ENCODE measurements at regions not wholly inside any gene's neighbourhood (a gene's known extent, or its start where the extent isn't known, plus 50 kb on each side); places are given as distances from the start of the nearest gene placed in this dataset.

GRCh38 chr11:134995741-134996140 is 583.7 kb upstream of the B3GAT1 start:
- no peak for TF ChIP-seq CTCF (IDR thresholded peaks at IDR 0.05)
- Histone ChIP-seq H3K27ac (no peak overlapping the region), H3K4me3 (ENCODE audit: low read depth, low read length) (no peak overlapping the region), H3K27me3 (ENCODE audit: control insufficient read depth, insufficient read depth, low read length) (no peaks in the 10 kb centered on the region), H2AFZ (no peak overlapping the region), H3K79me2 (no peaks in the 10 kb centered on the region), H3K9me3 (ENCODE audit: control insufficient read depth, low read length) (no peaks in the 10 kb centered on the region), H3K4me1 (no peaks in the 10 kb centered on the region), H3K9ac (no peak overlapping the region), H3K36me3 (ENCODE audit: control insufficient read depth, insufficient read depth, low read length) (no peaks in the 10 kb centered on the region), H3K4me2 (ENCODE audit: low read length) (no peak overlapping the region)

- Histone ChIP-seq H2AFZ (no peak overlapping the region), H3K27me3 (ENCODE audit: control insufficient read depth, insufficient read depth, low read length) (no peaks in the 10 kb centered on the region), H3K79me2 (no peaks in the 10 kb centered on the region), H3K27ac (no peak overlapping the region), H3K4me2 (ENCODE audit: low read length) (no peak overlapping the region), H3K4me1 (no peaks in the 10 kb centered on the region), H3K4me3 (ENCODE audit: low read depth, low read length) (no peak overlapping the region), H3K9ac (no peak overlapping the region), H3K36me3 (ENCODE audit: control insufficient read depth, insufficient read depth, low read length) (no peaks in the 10 kb centered on the region), H3K9me3 (ENCODE audit: control insufficient read depth, low read length) (no peaks in the 10 kb centered on the region)
- TF ChIP-seq CTCF (IDR thresholded peaks at IDR 0.05), result no peak
Measured at GRCh38 chr11:134994431-134994830, 582.4 kb upstream of the B3GAT1 start.

GRCh38 chr11:134993691-134994243 is 581.7 kb upstream of the B3GAT1 start:
- Histone ChIP-seq H3K79me2 (no peaks in the 10 kb centered on the region), H3K4me3 (ENCODE audit: low read depth, low read length) (no peak overlapping the region), H2AFZ (no peak overlapping the region), H3K27me3 (ENCODE audit: control insufficient read depth, insufficient read depth, low read length) (no peaks in the 10 kb centered on the region), H3K9ac (no peak overlapping the region), H3K27ac (no peak overlapping the region), H3K9me3 (ENCODE audit: control insufficient read depth, low read length) (no peaks in the 10 kb centered on the region), H3K4me2 (ENCODE audit: low read length) (no peak overlapping the region), H3K4me1 (no peaks in the 10 kb centered on the region), H3K36me3 (ENCODE audit: control insufficient read depth, insufficient read depth, low read length) (no peaks in the 10 kb centered on the region)
- no peak for TF ChIP-seq CTCF (IDR thresholded peaks at IDR 0.05)

GRCh38 chr11:134992981-134993380 is 580.9 kb upstream of the B3GAT1 start:
- H3K4me2 ChIP-seq (ENCODE audit: low read length), result no peak overlapping the region
- no peak overlapping the region for H3K9ac ChIP-seq
- H3K4me1 ChIP-seq, result no peaks in the 10 kb centered on the region
- H3K9me3 ChIP-seq (ENCODE audit: control insufficient read depth, low read length), result no peaks in the 10 kb centered on the region
- H2AFZ ChIP-seq, result no peak overlapping the region
- H3K27me3 ChIP-seq (ENCODE audit: control insufficient read depth, insufficient read depth, low read length), result no peaks in the 10 kb centered on the region
- no peak overlapping the region for H3K27ac ChIP-seq
- no peaks in the 10 kb centered on the region for H3K79me2 ChIP-seq
- H3K4me3 ChIP-seq (ENCODE audit: low read depth, low read length), result no peak overlapping the region
- no peaks in the 10 kb centered on the region for H3K36me3 ChIP-seq (ENCODE audit: control insufficient read depth, insufficient read depth, low read length)
- TF ChIP-seq CTCF (IDR thresholded peaks at IDR 0.05), result no peak

- H3K79me2 ChIP-seq, result no peaks in the 10 kb centered on the region
- H2AFZ ChIP-seq, result no peak overlapping the region
- no peak overlapping the region for H3K4me2 ChIP-seq (ENCODE audit: low read length)
- H3K9me3 ChIP-seq (ENCODE audit: control insufficient read depth, low read length), result no peaks in the 10 kb centered on the region
- no peak for TF ChIP-seq CTCF (IDR thresholded peaks at IDR 0.05)
- H3K36me3 ChIP-seq (ENCODE audit: control insufficient read depth, insufficient read depth, low read length), result no peaks in the 10 kb centered on the region
- H3K4me3 ChIP-seq (ENCODE audit: low read depth, low read length), result no peak overlapping the region
- no peak overlapping the region for H3K9ac ChIP-seq
- no peaks in the 10 kb centered on the region for H3K4me1 ChIP-seq
- H3K27me3 ChIP-seq (ENCODE audit: control insufficient read depth, insufficient read depth, low read length), result no peaks in the 10 kb centered on the region
- no peak overlapping the region for H3K27ac ChIP-seq
Measured at GRCh38 chr11:134988495-134988894, 576.5 kb upstream of the B3GAT1 start.

Measured in parathyroid adenoma (tissue), 2 donors.